HCT116 (cell line): ENCODE measurements at regions not wholly inside any gene's neighbourhood (a gene's known extent, or its start where the extent isn't known, plus 50 kb on each side); places are given as distances from the start of the nearest gene placed in this dataset.

Experiments used
- EZH2 ChIP-seq: fragments of 200-600 bp; sonication (generic); IDR thresholded peaks from 2 replicates; pipeline ENCODE4 v1.6.1; 2017; ENCODE audit warnings: antibody characterized with exemption, mixed run types
- TF ChIP-seq, protein P1 (sequence below), 3 experiments: fragments of 200-600 bp in 1 of 3; sonication (generic) in 1 of 3; IDR thresholded peaks in 2 of 3; conservative IDR thresholded peaks in 1 of 3; 2 replicates each; pipeline ENCODE4 v1.5.1; 2012 to 2017; ENCODE audit warnings: low read depth in 2 of 3, low read length in 2 of 3, antibody characterized with exemption in 1 of 3, borderline replicate concordance in 1 of 3, control low read depth in 1 of 3, mild to moderate bottlenecking in 1 of 3, mixed read lengths in 1 of 3, mixed run types in 1 of 3, moderate library complexity in 1 of 3; ENCODE audit not compliant: insufficient read depth in 1 of 3

DNA sequence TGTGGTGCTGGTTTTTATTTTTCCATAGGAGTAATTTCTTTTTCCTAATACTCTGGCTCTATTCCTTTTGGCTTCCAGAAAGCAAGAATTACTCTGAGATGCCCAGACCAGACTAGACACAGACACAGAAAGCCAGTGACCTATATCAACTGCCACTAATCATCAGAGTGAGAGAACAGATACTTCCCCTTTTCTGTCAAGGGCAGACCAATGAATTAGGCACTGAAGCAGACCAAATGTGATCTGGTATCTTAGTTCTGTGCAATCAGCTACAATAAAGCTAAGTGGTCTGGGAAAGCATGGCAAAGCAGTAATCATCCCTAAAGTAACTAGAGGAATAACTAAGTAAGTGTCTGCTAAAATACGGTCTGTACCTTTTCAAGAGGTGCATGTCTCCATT is 239.1 kb downstream of the ELAVL2 start:
- TF ChIP-seq, protein P1, sequence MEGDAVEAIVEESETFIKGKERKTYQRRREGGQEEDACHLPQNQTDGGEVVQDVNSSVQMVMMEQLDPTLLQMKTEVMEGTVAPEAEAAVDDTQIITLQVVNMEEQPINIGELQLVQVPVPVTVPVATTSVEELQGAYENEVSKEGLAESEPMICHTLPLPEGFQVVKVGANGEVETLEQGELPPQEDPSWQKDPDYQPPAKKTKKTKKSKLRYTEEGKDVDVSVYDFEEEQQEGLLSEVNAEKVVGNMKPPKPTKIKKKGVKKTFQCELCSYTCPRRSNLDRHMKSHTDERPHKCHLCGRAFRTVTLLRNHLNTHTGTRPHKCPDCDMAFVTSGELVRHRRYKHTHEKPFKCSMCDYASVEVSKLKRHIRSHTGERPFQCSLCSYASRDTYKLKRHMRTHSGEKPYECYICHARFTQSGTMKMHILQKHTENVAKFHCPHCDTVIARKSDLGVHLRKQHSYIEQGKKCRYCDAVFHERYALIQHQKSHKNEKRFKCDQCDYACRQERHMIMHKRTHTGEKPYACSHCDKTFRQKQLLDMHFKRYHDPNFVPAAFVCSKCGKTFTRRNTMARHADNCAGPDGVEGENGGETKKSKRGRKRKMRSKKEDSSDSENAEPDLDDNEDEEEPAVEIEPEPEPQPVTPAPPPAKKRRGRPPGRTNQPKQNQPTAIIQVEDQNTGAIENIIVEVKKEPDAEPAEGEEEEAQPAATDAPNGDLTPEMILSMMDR (IDR thresholded peaks at IDR 0.05 in 2 of 3, conservative IDR thresholded peaks at IDR 0.05 in 1 of 3; ENCODE audit: borderline replicate concordance in 1 of 3, insufficient read depth in 1 of 3, low read depth in 2 of 3, low read length in 2 of 3) = no peak
- no peak for TF ChIP-seq EZH2
